ENCODE measurements at regions not wholly inside any gene's neighbourhood (a gene's known extent, or its start where the extent isn't known, plus 50 kb on each side); places are given as distances from the start of the nearest gene placed in this dataset.
A peak's percentile ranks its signal among the peaks of the same experiment; 100 is the strongest.
"Not testable (repeated sequence)": the region's sequence is repeated elsewhere in the genome, so short reads cannot be mapped to it uniquely, and the experiment has no call there.

GRCh38 chr16:17906626-17907025 is 429.9 kb downstream of the NPIPA8 start:
- intact Hi-C loops (cut with micrococcal nuclease); H3K4me3 Mint-ChIP-seq; DNase-seq; H3K27me3 Mint-ChIP-seq; H3K4me1 Mint-ChIP-seq (ENCODE audit: low read depth); H3K27ac Mint-ChIP-seq; POLR2A ChIA-PET; H3K36me3 Mint-ChIP-seq: not testable (repeated sequence)
- H3K9me3 Mint-ChIP-seq: peaks cover 11% of the 10 kb centered on the region
- CTCF ChIA-PET: interaction anchor here (0.6 kb wide), 1 partner anchor 98 kb away, joined by 3 read pairs; no protein-coding TSS in a partner anchor

GRCh38 chr16:17901309-17901708 is 430.5 kb upstream of the XYLT1 start:
- Mint-ChIP-seq H3K27me3 (peaks cover 8% of the 10 kb centered on the region), H3K4me1 (ENCODE audit: low read depth) (no peaks in the 10 kb centered on the region), H3K9me3 (peaks cover 4% of the 10 kb centered on the region), H3K27ac (no peak overlapping the region), H3K4me3 (no peak overlapping the region), H3K36me3 (no peaks in the 10 kb centered on the region)
- ChIA-PET CTCF (no interaction called here), POLR2A (no interaction called here)
- intact Hi-C loops (cut with micrococcal nuclease): no loop called here
- DNase-seq: no peak

GRCh38 chr16:17899141-17899540 is 428.4 kb upstream of the XYLT1 start:
- no peak overlapping the region for H3K4me3 Mint-ChIP-seq
- POLR2A ChIA-PET: no interaction called here

GRCh38 chr16:17887963-17888362 is 417.2 kb upstream of the XYLT1 start:
- DNase-seq: peak; percentile 12

More at GRCh38 chr16:17899141-17899540, 428.4 kb upstream of the XYLT1 start:
- Mint-ChIP-seq H3K36me3 (no peaks in the 10 kb centered on the region), H3K27ac (no peak overlapping the region), H3K4me1 (ENCODE audit: low read depth) (no peaks in the 10 kb centered on the region), H3K27me3 (peaks cover 10% of the 10 kb centered on the region), H3K9me3 (no peaks in the 10 kb centered on the region)
- intact Hi-C loops (cut with micrococcal nuclease): no loop called here
- CTCF ChIA-PET: no interaction called here
- no peak for DNase-seq

GRCh38 chr16:17885659-17886207 is 415.0 kb upstream of the XYLT1 start:
- Mint-ChIP-seq H3K27me3 (peaks cover 11% of the 10 kb centered on the region), H3K9me3 (no peaks in the 10 kb centered on the region), H3K4me3 (no peak overlapping the region), H3K27ac (no peak overlapping the region), H3K36me3 (no peaks in the 10 kb centered on the region), H3K4me1 (ENCODE audit: low read depth) (no peaks in the 10 kb centered on the region)
- ChIA-PET POLR2A (no interaction called here), CTCF (no interaction called here)
- no peak for DNase-seq
- intact Hi-C loops (cut with micrococcal nuclease): no loop called here

More at GRCh38 chr16:17887963-17888362, 417.2 kb upstream of the XYLT1 start:
- H3K36me3 Mint-ChIP-seq: no peaks in the 10 kb centered on the region
- no peak overlapping the region for H3K4me3 Mint-ChIP-seq
- POLR2A ChIA-PET: no interaction called here
- CTCF ChIA-PET: no interaction called here
- no peaks in the 10 kb centered on the region for H3K4me1 Mint-ChIP-seq (ENCODE audit: low read depth)
- no peaks in the 10 kb centered on the region for H3K9me3 Mint-ChIP-seq
- intact Hi-C loops (cut with micrococcal nuclease): no loop called here
- peaks cover 13% of the 10 kb centered on the region for H3K27me3 Mint-ChIP-seq
- H3K27ac Mint-ChIP-seq: no peak overlapping the region

- intact Hi-C loops (cut with micrococcal nuclease): no loop called here
- H3K27me3 Mint-ChIP-seq: peaks cover 7% of the 10 kb centered on the region
- H3K36me3 Mint-ChIP-seq: no peaks in the 10 kb centered on the region
- no peak overlapping the region for H3K27ac Mint-ChIP-seq
- no peaks in the 10 kb centered on the region for H3K9me3 Mint-ChIP-seq
- ChIA-PET CTCF (no interaction called here), POLR2A (no interaction called here)
- no peak overlapping the region for H3K4me3 Mint-ChIP-seq
- no peak for DNase-seq
- H3K4me1 Mint-ChIP-seq (ENCODE audit: low read depth): no peaks in the 10 kb centered on the region
Measured at GRCh38 chr16:17877821-17878360, 407.1 kb upstream of the XYLT1 start.

GRCh38 chr16:17866996-17867395 is 396.2 kb upstream of the XYLT1 start:
- Mint-ChIP-seq H3K9me3 (no peaks in the 10 kb centered on the region), H3K4me1 (ENCODE audit: low read depth) (no peaks in the 10 kb centered on the region), H3K36me3 (no peaks in the 10 kb centered on the region), H3K27me3 (no peaks in the 10 kb centered on the region), H3K4me3 (no peak overlapping the region), H3K27ac (no peak overlapping the region)
- CTCF ChIA-PET: no interaction called here
- POLR2A ChIA-PET: no interaction called here
- intact Hi-C loops (cut with micrococcal nuclease): no loop called here
- no peak for DNase-seq

- ChIA-PET CTCF (no interaction called here), POLR2A (no interaction called here)
- H3K36me3 Mint-ChIP-seq: no peaks in the 10 kb centered on the region
- no peak for DNase-seq
- H3K27ac Mint-ChIP-seq: no peak overlapping the region
- intact Hi-C loops (cut with micrococcal nuclease): no loop called here
- no peaks in the 10 kb centered on the region for H3K9me3 Mint-ChIP-seq
- H3K4me3 Mint-ChIP-seq: no peak overlapping the region
- H3K27me3 Mint-ChIP-seq: peaks cover 4% of the 10 kb centered on the region
- H3K4me1 Mint-ChIP-seq (ENCODE audit: low read depth): no peaks in the 10 kb centered on the region
Measured at GRCh38 chr16:17861981-17862479, 391.3 kb upstream of the XYLT1 start.

- no peak overlapping the region for H3K27ac Mint-ChIP-seq
- no peaks in the 10 kb centered on the region for H3K4me1 Mint-ChIP-seq (ENCODE audit: low read depth)
- CTCF ChIA-PET: no interaction called here
- H3K4me3 Mint-ChIP-seq: no peak overlapping the region
- intact Hi-C loops (cut with micrococcal nuclease): no loop called here
- DNase-seq: no peak
- H3K36me3 Mint-ChIP-seq: no peaks in the 10 kb centered on the region
- POLR2A ChIA-PET: no interaction called here
- peaks cover 2% of the 10 kb centered on the region for H3K9me3 Mint-ChIP-seq
- H3K27me3 Mint-ChIP-seq: peaks cover 6% of the 10 kb centered on the region
Measured at GRCh38 chr16:17858061-17858460, 387.3 kb upstream of the XYLT1 start.

- Mint-ChIP-seq H3K27ac (no peak overlapping the region), H3K9me3 (peaks cover 5% of the 10 kb centered on the region), H3K27me3 (peaks cover 2% of the 10 kb centered on the region), H3K4me3 (no peak overlapping the region), H3K4me1 (ENCODE audit: low read depth) (no peaks in the 10 kb centered on the region), H3K36me3 (no peaks in the 10 kb centered on the region)
- DNase-seq: no peak
- ChIA-PET POLR2A (no interaction called here), CTCF (no interaction called here)
- intact Hi-C loops (cut with micrococcal nuclease): no loop called here
Measured at GRCh38 chr16:17853958-17854357, 383.2 kb upstream of the XYLT1 start.

GRCh38 chr16:17852977-17853702 is 382.4 kb upstream of the XYLT1 start:
- CTCF ChIA-PET: no interaction called here
- H3K4me3 Mint-ChIP-seq: no peak overlapping the region
- H3K9me3 Mint-ChIP-seq: peaks cover 5% of the 10 kb centered on the region

GRCh38 chr16:17850581-17851250 is 380.0 kb upstream of the XYLT1 start:
- Mint-ChIP-seq H3K4me1 (ENCODE audit: low read depth) (no peaks in the 10 kb centered on the region), H3K36me3 (no peaks in the 10 kb centered on the region), H3K27ac (no peak overlapping the region), H3K27me3 (peaks cover 1% of the 10 kb centered on the region), H3K4me3 (no peak overlapping the region), H3K9me3 (peaks cover 5% of the 10 kb centered on the region)
- intact Hi-C loops (cut with micrococcal nuclease): no loop called here
- ChIA-PET CTCF (no interaction called here), POLR2A (no interaction called here)
- DNase-seq: no peak

More at GRCh38 chr16:17852977-17853702, 382.4 kb upstream of the XYLT1 start:
- no peak for DNase-seq
- Mint-ChIP-seq H3K27ac (no peak overlapping the region), H3K36me3 (no peaks in the 10 kb centered on the region), H3K27me3 (peaks cover 2% of the 10 kb centered on the region), H3K4me1 (ENCODE audit: low read depth) (no peaks in the 10 kb centered on the region)
- POLR2A ChIA-PET: no interaction called here
- intact Hi-C loops (cut with micrococcal nuclease): no loop called here
